DOHH2 (cell line): ENCODE measurements at regions not wholly inside any gene's neighbourhood (a gene's known extent, or its start where the extent isn't known, plus 50 kb on each side); places are given as distances from the start of the nearest gene placed in this dataset.

Source experiments
- H3F3A ChIP-seq: fragments of 200-600 bp; sonication (generic), shearing (Covaris generic); 2 replicates; pipeline ENCODE4 v1.6.0; 2016; ENCODE audit warnings: antibody characterized with exemption, mild to moderate bottlenecking; ENCODE audit not compliant: control insufficient read depth, insufficient read depth
- H3K27ac ChIP-seq: fragments of 200-600 bp; sonication (generic); 2 replicates; pipeline ENCODE4 v1.5.1; 2014; ENCODE audit warnings: low read depth, mild to moderate bottlenecking, low read length, moderate library complexity
- H3K27me3 ChIP-seq: fragments of 200-600 bp; sonication (generic); 2 replicates; pipeline ENCODE4 v1.6.1; 2014; ENCODE audit warnings: mild to moderate bottlenecking, low read length, mixed read lengths; ENCODE audit not compliant: control insufficient read depth
- H3K36me3 ChIP-seq: fragments of 200-600 bp; sonication (generic); 2 replicates; pipeline ENCODE4 v1.6.1; 2014; ENCODE audit warnings: mild to moderate bottlenecking, low read length, moderate library complexity, mixed read lengths; ENCODE audit not compliant: control insufficient read depth
- H3K4me1 ChIP-seq: fragments of 200-600 bp; sonication (generic); 2 replicates; pipeline ENCODE4 v1.6.1; 2014; ENCODE audit warnings: mild to moderate bottlenecking, low read length, mixed read lengths; ENCODE audit not compliant: control insufficient read depth
- H3K4me2 ChIP-seq: fragments of 200-600 bp; sonication (generic); 2 replicates; pipeline ENCODE4 v1.6.0; 2014; ENCODE audit warnings: mild to moderate bottlenecking, low read length, moderate library complexity
- H3K4me3 ChIP-seq: fragments of 200-600 bp; sonication (generic); 2 replicates; pipeline ENCODE4 v1.5.1; 2014; ENCODE audit warnings: mild to moderate bottlenecking, low read length, mixed read lengths
- H3K79me2 ChIP-seq: fragments of 200-600 bp; sonication (generic); 2 replicates; pipeline ENCODE4 v1.6.1; 2014; ENCODE audit warnings: mild to moderate bottlenecking, low read length, mixed read lengths; ENCODE audit not compliant: control insufficient read depth
- H3K9me2 ChIP-seq: fragments of 200-600 bp; sonication (generic); replicated peaks from 2 replicates; pipeline ENCODE4 v1.6.1; 2014; ENCODE audit warnings: mild to moderate bottlenecking, low read length, mixed read lengths; ENCODE audit not compliant: control insufficient read depth
- H3K9me3 ChIP-seq: fragments of 200-600 bp; sonication (generic); 2 replicates; pipeline ENCODE4 v1.6.1; 2014; ENCODE audit warnings: antibody characterized with exemption, low read length, mixed read lengths; ENCODE audit not compliant: control insufficient read depth, insufficient read depth
- H4K20me1 ChIP-seq: fragments of 200-600 bp; sonication (generic); 2 replicates; pipeline ENCODE4 v1.6.0; 2014; ENCODE audit warnings: low read depth, mild to moderate bottlenecking, antibody characterized with exemption, low read length, moderate library complexity; ENCODE audit not compliant: control insufficient read depth, insufficient read depth
- EZH2phosphoT487 ChIP-seq: fragments of 200-600 bp; sonication (generic); IDR thresholded peaks from 2 replicates; pipeline ENCODE4 v1.6.1; 2017; ENCODE audit warnings: borderline replicate concordance, mild to moderate bottlenecking, antibody characterized with exemption, low read length, moderate library complexity, mixed read lengths
- TF ChIP-seq, protein P1 (sequence below): fragments of 200-600 bp; sonication (generic); IDR thresholded peaks from one replicate; pipeline ENCODE4 v1.5.1; 2014; ENCODE audit warnings: antibody characterized with exemption, mild to moderate bottlenecking, low read depth, low read length; ENCODE audit not compliant: poor library complexity, severe bottlenecking

GRCh38 chr10:78893217-78893616, 175.5 kb upstream of the ZMIZ1 start:
- no peaks in the 10 kb centered on the region for H3K36me3 ChIP-seq
- no peaks in the 10 kb centered on the region for H4K20me1 ChIP-seq
- H3K4me1 ChIP-seq: no peaks in the 10 kb centered on the region
- no peak for TF ChIP-seq EZH2phosphoT487
- TF ChIP-seq, protein P1, sequence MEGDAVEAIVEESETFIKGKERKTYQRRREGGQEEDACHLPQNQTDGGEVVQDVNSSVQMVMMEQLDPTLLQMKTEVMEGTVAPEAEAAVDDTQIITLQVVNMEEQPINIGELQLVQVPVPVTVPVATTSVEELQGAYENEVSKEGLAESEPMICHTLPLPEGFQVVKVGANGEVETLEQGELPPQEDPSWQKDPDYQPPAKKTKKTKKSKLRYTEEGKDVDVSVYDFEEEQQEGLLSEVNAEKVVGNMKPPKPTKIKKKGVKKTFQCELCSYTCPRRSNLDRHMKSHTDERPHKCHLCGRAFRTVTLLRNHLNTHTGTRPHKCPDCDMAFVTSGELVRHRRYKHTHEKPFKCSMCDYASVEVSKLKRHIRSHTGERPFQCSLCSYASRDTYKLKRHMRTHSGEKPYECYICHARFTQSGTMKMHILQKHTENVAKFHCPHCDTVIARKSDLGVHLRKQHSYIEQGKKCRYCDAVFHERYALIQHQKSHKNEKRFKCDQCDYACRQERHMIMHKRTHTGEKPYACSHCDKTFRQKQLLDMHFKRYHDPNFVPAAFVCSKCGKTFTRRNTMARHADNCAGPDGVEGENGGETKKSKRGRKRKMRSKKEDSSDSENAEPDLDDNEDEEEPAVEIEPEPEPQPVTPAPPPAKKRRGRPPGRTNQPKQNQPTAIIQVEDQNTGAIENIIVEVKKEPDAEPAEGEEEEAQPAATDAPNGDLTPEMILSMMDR: no peak
- no peak overlapping the region for H3K4me2 ChIP-seq
- H3K27me3 ChIP-seq: peaks cover 13% of the 10 kb centered on the region; the same call in 1 of the 2 replicates
- H3K9me3 ChIP-seq: no peaks in the 10 kb centered on the region
- H3F3A ChIP-seq: no peaks in the 10 kb centered on the region
- H3K27ac ChIP-seq: no peak overlapping the region
- no peaks in the 10 kb centered on the region for H3K79me2 ChIP-seq
- no peaks in the 10 kb centered on the region for H3K9me2 ChIP-seq
- H3K4me3 ChIP-seq: no peak overlapping the region

DNA sequence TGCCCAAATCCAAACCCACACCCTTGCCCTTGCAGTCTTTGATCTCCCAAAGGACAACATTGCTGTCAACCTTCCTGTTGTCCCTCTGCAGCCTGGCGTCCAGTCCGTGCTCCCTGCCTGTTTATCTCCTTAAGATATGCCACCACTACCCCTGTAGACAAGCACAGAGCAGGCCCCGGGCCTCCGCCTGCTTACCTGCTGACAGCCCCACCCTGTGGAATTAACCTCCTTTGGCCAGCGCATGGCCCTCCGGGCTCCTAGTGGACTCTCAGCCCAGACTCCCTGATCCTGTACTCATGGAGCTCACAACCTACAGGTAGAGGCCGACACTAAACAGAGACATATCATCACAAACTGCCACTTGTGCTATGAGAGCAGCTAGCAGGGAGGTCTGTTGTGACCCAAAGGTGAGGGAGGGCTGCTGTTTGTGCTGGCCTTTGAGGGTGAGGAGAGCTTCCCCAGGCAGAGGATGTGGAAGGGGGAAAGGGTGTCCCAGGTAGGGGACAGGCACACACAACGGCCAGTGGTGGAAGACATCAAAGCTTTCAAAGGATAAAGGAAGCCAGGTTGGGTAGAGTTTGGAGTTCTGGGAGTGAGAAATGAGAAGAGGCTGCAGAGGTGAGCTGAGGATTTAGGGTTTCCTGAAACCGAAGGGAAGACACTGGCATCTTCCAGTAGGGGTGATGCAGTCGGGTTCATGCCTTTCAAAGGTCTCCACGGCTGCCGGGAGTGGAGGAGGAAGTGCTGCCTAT, 174.5 kb upstream of the ZMIZ1 start:
- Histone ChIP-seq H3F3A (no peaks in the 10 kb centered on the region), H3K4me3 (no peak overlapping the region), H3K4me1 (no peaks in the 10 kb centered on the region), H3K9me2 (no peaks in the 10 kb centered on the region), H3K27me3 (peaks cover 13% of the 10 kb centered on the region; the same call in 1 of the 2 replicates), H3K9me3 (no peaks in the 10 kb centered on the region), H3K27ac (no peak overlapping the region), H4K20me1 (no peaks in the 10 kb centered on the region), H3K79me2 (no peaks in the 10 kb centered on the region), H3K4me2 (no peak overlapping the region), H3K36me3 (no peaks in the 10 kb centered on the region)
- TF ChIP-seq, protein P1: no peak
- TF ChIP-seq EZH2phosphoT487: no peak

GRCh38 chr10:78894841-78895195, 173.9 kb upstream of the ZMIZ1 start:
- Histone ChIP-seq H3K4me1 (no peaks in the 10 kb centered on the region), H3K79me2 (no peaks in the 10 kb centered on the region), H3K4me3 (no peak overlapping the region), H3K9me2 (no peaks in the 10 kb centered on the region), H3K36me3 (no peaks in the 10 kb centered on the region), H3K27me3 (peaks cover 13% of the 10 kb centered on the region; the same call in 1 of the 2 replicates), H3F3A (no peaks in the 10 kb centered on the region), H3K4me2 (no peak overlapping the region), H3K9me3 (no peaks in the 10 kb centered on the region), H3K27ac (no peak overlapping the region), H4K20me1 (no peaks in the 10 kb centered on the region)
- TF ChIP-seq EZH2phosphoT487: no peak
- TF ChIP-seq, protein P1: no peak
